GM10266 (cell line): ENCODE measurements at regions not wholly inside any gene's neighbourhood (a gene's known extent, or its start where the extent isn't known, plus 50 kb on each side); places are given as distances from the start of the nearest gene placed in this dataset.

Experiments
- DNase-seq: peaks from one replicate; pipeline ENCODE4 v3.0.0; 2012; ENCODE audit errors: extremely low spot score
- CTCF ChIP-seq: IDR thresholded peaks from 2 replicates; pipeline ENCODE4 v1.5.1; 2012; ENCODE audit warnings: mild to moderate bottlenecking, low read depth; ENCODE audit not compliant: control insufficient read depth, insufficient read depth; ENCODE audit errors: missing control alignments

GRCh38 chr2:6103372-6103771 lies 411.2 kb downstream of the SOX11 start:
- no peak for TF ChIP-seq CTCF
- DNase-seq = no peak

GRCh38 chr2:6103949-6104348 lies 411.8 kb downstream of the SOX11 start:
- no peak for DNase-seq
- TF ChIP-seq CTCF = no peak

GRCh38 chr2:6107290-6107689 lies 415.1 kb downstream of the SOX11 start:
- DNase-seq = no peak
- no peak for TF ChIP-seq CTCF

- no peak for DNase-seq
- no peak for TF ChIP-seq CTCF
These were observed 417.6 kb downstream of the SOX11 start for GRCh38 chr2:6109831-6110230.

- no peak for TF ChIP-seq CTCF
- DNase-seq = no peak
These were observed 419.6 kb downstream of the SOX11 start for GRCh38 chr2:6111781-6112261.

GRCh38 chr2:6113786-6114185 lies 421.6 kb downstream of the SOX11 start:
- DNase-seq = no peak

GRCh38 chr2:6127718-6128117 lies 435.5 kb downstream of the SOX11 start:
- no peak for DNase-seq
- TF ChIP-seq CTCF = no peak

More at GRCh38 chr2:6113786-6114185, 421.6 kb downstream of the SOX11 start:
- no peak for TF ChIP-seq CTCF
